IPS DF 4.7 (cell line): ENCODE measurements at regions not wholly inside any gene's neighbourhood (a gene's known extent, or its start where the extent isn't known, plus 50 kb on each side); places are given as distances from the start of the nearest gene placed in this dataset.
A peak's percentile ranks its signal among the peaks of the same experiment; 100 is the strongest.
"Not testable (repeated sequence)": the region's sequence is repeated elsewhere in the genome, so short reads cannot be mapped to it uniquely, and the experiment has no call there.

Source experiments
- DNase-seq: peaks from one replicate; pipeline ENCODE4 v3.0.0-alpha.2; 2013; ENCODE audit warnings: low spot score; ENCODE audit errors: extremely low read depth

GRCh38 chr6:141580988-141581552 lies 551.7 kb upstream of the GJE1 start:
- DNase-seq: no peak

- no peak for DNase-seq
Measured at GRCh38 chr6:141580131-141580530, 552.6 kb upstream of the GJE1 start.

- DNase-seq: no peak
Measured at GRCh38 chr6:141576751-141577150, 556.0 kb upstream of the GJE1 start.

- DNase-seq: peak; percentile 51
Measured at GRCh38 chr6:141562851-141563763, 569.6 kb upstream of the GJE1 start.

- DNase-seq: peak; percentile 25
Measured at GRCh38 chr6:141562186-141562811, 570.4 kb upstream of the GJE1 start.

GRCh38 chr6:141561154-141561553 lies 571.6 kb upstream of the GJE1 start:
- DNase-seq: no peak

- no peak for DNase-seq
Measured at GRCh38 chr6:141552463-141552862, 580.3 kb upstream of the GJE1 start.

GRCh38 chr6:141552031-141552430 lies 580.7 kb upstream of the GJE1 start:
- DNase-seq: no peak

GRCh38 chr6:141551318-141551717 lies 581.4 kb upstream of the GJE1 start:
- DNase-seq: no peak

- no peak for DNase-seq
Measured at GRCh38 chr6:141550471-141550870, 582.3 kb upstream of the GJE1 start.

- no peak for DNase-seq
Measured at GRCh38 chr6:141548966-141549365, 583.8 kb upstream of the GJE1 start.

GRCh38 chr6:141541581-141542324 lies 591.0 kb upstream of the GJE1 start:
- no peak for DNase-seq

- DNase-seq: no peak
Measured at GRCh38 chr6:141540207-141540606, 592.5 kb upstream of the GJE1 start.

- no peak for DNase-seq
Measured at GRCh38 chr6:141539617-141540016, 593.1 kb upstream of the GJE1 start.

GRCh38 chr6:141532211-141532610 lies 600.5 kb upstream of the GJE1 start:
- DNase-seq: no peak

- no peak for DNase-seq
Measured at GRCh38 chr6:141531040-141531439, 601.7 kb upstream of the GJE1 start.

- DNase-seq: no peak
Measured at GRCh38 chr6:141528596-141528995, 604.1 kb upstream of the GJE1 start.

- no peak for DNase-seq
Measured at GRCh38 chr6:141526985-141527384, 605.7 kb upstream of the GJE1 start.

- no peak for DNase-seq
Measured at GRCh38 chr6:141521440-141521839, 611.3 kb upstream of the GJE1 start.

- DNase-seq: no peak
Measured at GRCh38 chr6:141513830-141514229, 618.9 kb upstream of the GJE1 start.

GRCh38 chr6:141510803-141511202 lies 621.9 kb upstream of the GJE1 start:
- DNase-seq: no peak

GRCh38 chr6:141506062-141506461 lies 626.7 kb upstream of the GJE1 start:
- DNase-seq: not testable (repeated sequence)
